Prostate gland (tissue), 2 donors: ENCODE measurements at regions not wholly inside any gene's neighbourhood (a gene's known extent, or its start where the extent isn't known, plus 50 kb on each side); places are given as distances from the start of the nearest gene placed in this dataset.

Source experiments
- DNase-seq: peaks from one replicate; pipeline ENCODE4 v3.0.0-alpha.2; 2019; ENCODE audit warnings: low spot score
- H3K27ac ChIP-seq, 2 donors: fragments of 200-600 bp; sonication (generic); 2 replicates each; pipeline ENCODE4 v1.5.1; 2017 to 2019
- H3K27me3 ChIP-seq: fragments of 200-600 bp; sonication (generic); replicated peaks from 2 replicates; pipeline ENCODE4 v1.5.1; 2019; ENCODE audit not compliant: insufficient read depth
- H3K36me3 ChIP-seq, 2 donors: fragments of 200-600 bp; sonication (generic); 1 replicate in 1 of 2; 2 replicates in 1 of 2; pipeline versions ENCODE4 v1.5.1 to v1.8.1; 2017 to 2019
- H3K4me1 ChIP-seq: fragments of 200-600 bp; sonication (generic); replicated peaks from 2 replicates; pipeline ENCODE4 v1.5.1; 2019
- H3K4me3 ChIP-seq, 2 donors: fragments of 200-600 bp; sonication (generic); 2 replicates each; pipeline ENCODE4 v1.5.1; 2017 to 2019
- H3K9me3 ChIP-seq: fragments of 200-600 bp; sonication (generic); 2 replicates; pipeline ENCODE4 v1.5.1; 2017
- POLR2A ChIP-seq: fragments of 450-650 bp; IDR thresholded peaks from one replicate; pipeline ENCODE4 v1.6.1; 2016; ENCODE audit warnings: antibody characterized with exemption, mild to moderate bottlenecking
- POLR2AphosphoS5 ChIP-seq: sonication (generic); formaldehyde crosslinking; IDR thresholded peaks from one replicate; pipeline ENCODE4 v1.6.1; 2017; ENCODE audit warnings: antibody characterized with exemption
- WGBS: methylation state at CpG from one replicate; pipeline ENCODE4 v1.1.5; 2018; 5-methylcytosine and 5-hydroxymethylcytosine counted together
- intact Hi-C: fragments of 100-400 bp; cut with DNase I; formaldehyde crosslinking; loops from one replicate; pipeline ENCODE4 v1.14.2; 2022
- TF ChIP-seq, protein P1 (sequence below), 4 experiments: fragments of 200-600 bp in 2 of 4; fragments of 450-650 bp in 2 of 4; sonication (generic) in 2 of 4; IDR thresholded peaks; 1 replicate in 3 of 4; 2 replicates in 1 of 4; pipeline ENCODE4 v1.5.1; 2016 to 2019; ENCODE audit warnings: antibody characterized with exemption in 4 of 4, mild to moderate bottlenecking in 2 of 4, moderate library complexity in 2 of 4

GRCh38 chrX:124986284-124986683, 333.4 kb upstream of the TEX13C start:
- no peaks in the 10 kb centered on the region for H3K4me1 ChIP-seq
- no peaks in the 10 kb centered on the region for H3K36me3 ChIP-seq
- H3K27ac ChIP-seq: no peak overlapping the region
- intact Hi-C loops: no loop called here
- TF ChIP-seq, protein P1, sequence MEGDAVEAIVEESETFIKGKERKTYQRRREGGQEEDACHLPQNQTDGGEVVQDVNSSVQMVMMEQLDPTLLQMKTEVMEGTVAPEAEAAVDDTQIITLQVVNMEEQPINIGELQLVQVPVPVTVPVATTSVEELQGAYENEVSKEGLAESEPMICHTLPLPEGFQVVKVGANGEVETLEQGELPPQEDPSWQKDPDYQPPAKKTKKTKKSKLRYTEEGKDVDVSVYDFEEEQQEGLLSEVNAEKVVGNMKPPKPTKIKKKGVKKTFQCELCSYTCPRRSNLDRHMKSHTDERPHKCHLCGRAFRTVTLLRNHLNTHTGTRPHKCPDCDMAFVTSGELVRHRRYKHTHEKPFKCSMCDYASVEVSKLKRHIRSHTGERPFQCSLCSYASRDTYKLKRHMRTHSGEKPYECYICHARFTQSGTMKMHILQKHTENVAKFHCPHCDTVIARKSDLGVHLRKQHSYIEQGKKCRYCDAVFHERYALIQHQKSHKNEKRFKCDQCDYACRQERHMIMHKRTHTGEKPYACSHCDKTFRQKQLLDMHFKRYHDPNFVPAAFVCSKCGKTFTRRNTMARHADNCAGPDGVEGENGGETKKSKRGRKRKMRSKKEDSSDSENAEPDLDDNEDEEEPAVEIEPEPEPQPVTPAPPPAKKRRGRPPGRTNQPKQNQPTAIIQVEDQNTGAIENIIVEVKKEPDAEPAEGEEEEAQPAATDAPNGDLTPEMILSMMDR (IDR thresholded peaks at IDR 0.05): no peak
- TF ChIP-seq POLR2AphosphoS5 (no peak), POLR2A (no peak)
- WGBS: 86% methylated on average over 3 of the region's 3 CpGs
- DNase-seq: no peak
- H3K4me3 ChIP-seq: no peak overlapping the region
- no peaks in the 10 kb centered on the region for H3K27me3 ChIP-seq
- no peaks in the 10 kb centered on the region for H3K9me3 ChIP-seq

- no peaks in the 10 kb centered on the region for H3K4me1 ChIP-seq
- intact Hi-C loops: no loop called here
- 100% methylated on average over 1 of the region's 1 CpG for WGBS
Observed at GRCh38 chrX:124993735-124994134, 325.9 kb upstream of the TEX13C start.

GRCh38 chrX:124994404-124994803, 325.3 kb upstream of the TEX13C start:
- H3K27ac ChIP-seq: no peak overlapping the region
- TF ChIP-seq, protein P1 (IDR thresholded peaks at IDR 0.05): no peak
- TF ChIP-seq POLR2A (no peak), POLR2AphosphoS5 (no peak)
- DNase-seq: no peak
- no peaks in the 10 kb centered on the region for H3K9me3 ChIP-seq
- intact Hi-C loops: no loop called here
- WGBS: 88% methylated on average over 4 of the region's 4 CpGs
- H3K27me3 ChIP-seq: no peaks in the 10 kb centered on the region
- H3K36me3 ChIP-seq: no peaks in the 10 kb centered on the region
- no peak overlapping the region for H3K4me3 ChIP-seq
- no peaks in the 10 kb centered on the region for H3K4me1 ChIP-seq

More at GRCh38 chrX:124993735-124994134, 325.9 kb upstream of the TEX13C start:
- H3K9me3 ChIP-seq: no peaks in the 10 kb centered on the region
- no peaks in the 10 kb centered on the region for H3K27me3 ChIP-seq
- H3K4me3 ChIP-seq: no peak overlapping the region
- DNase-seq: no peak
- H3K27ac ChIP-seq: no peak overlapping the region
- no peak for TF ChIP-seq POLR2AphosphoS5
- TF ChIP-seq POLR2A: no peak
- TF ChIP-seq, protein P1 (IDR thresholded peaks at IDR 0.05): no peak
- H3K36me3 ChIP-seq: no peaks in the 10 kb centered on the region

GRCh38 chrX:125003746-125004446, 315.8 kb upstream of the TEX13C start:
- Histone ChIP-seq H3K9me3 (no peaks in the 10 kb centered on the region), H3K27me3 (no peaks in the 10 kb centered on the region), H3K4me3 (no peak overlapping the region), H3K27ac (no peak overlapping the region), H3K4me1 (no peaks in the 10 kb centered on the region), H3K36me3 (no peaks in the 10 kb centered on the region)
- WGBS: 76% methylated on average over 7 of the region's 7 CpGs
- TF ChIP-seq, protein P1 (IDR thresholded peaks at IDR 0.05): no peak
- TF ChIP-seq POLR2AphosphoS5 (no peak), POLR2A (no peak)
- intact Hi-C loops: no loop called here
- DNase-seq: no peak

- DNase-seq: no peak
- H3K4me1 ChIP-seq: no peaks in the 10 kb centered on the region
- no peaks in the 10 kb centered on the region for H3K9me3 ChIP-seq
- H3K27me3 ChIP-seq: no peaks in the 10 kb centered on the region
- H3K36me3 ChIP-seq: no peaks in the 10 kb centered on the region
- intact Hi-C loops: no loop called here
- TF ChIP-seq POLR2AphosphoS5 (no peak), POLR2A (no peak)
- TF ChIP-seq, protein P1 (IDR thresholded peaks at IDR 0.05): no peak
- no peak overlapping the region for H3K27ac ChIP-seq
- no peak overlapping the region for H3K4me3 ChIP-seq
- WGBS: 45% methylated on average over 2 of the region's 2 CpGs
Observed at GRCh38 chrX:125004799-125005198, 314.9 kb upstream of the TEX13C start.
